Body of pancreas (tissue), 4 donors: ENCODE measurements at regions not wholly inside any gene's neighbourhood (a gene's known extent, or its start where the extent isn't known, plus 50 kb on each side); places are given as distances from the start of the nearest gene placed in this dataset.

ENCODE experiments used
- POLR2A ChIP-seq, 3 donors: fragments of 450-650 bp; IDR thresholded peaks; one replicate each; pipeline ENCODE4 v1.6.1; 2016; ENCODE audit warnings: antibody characterized with exemption in 3 of 3, mild to moderate bottlenecking in 2 of 3
- TF ChIP-seq, protein P1 (sequence below), 7 experiments: fragments of 450-650 bp in 4 of 7; fragments of 200-600 bp in 3 of 7; sonication (generic) in 3 of 7; IDR thresholded peaks; one replicate each; pipeline ENCODE4 v1.5.1; 2016 to 2019; ENCODE audit warnings: antibody characterized with exemption in 7 of 7

DNA sequence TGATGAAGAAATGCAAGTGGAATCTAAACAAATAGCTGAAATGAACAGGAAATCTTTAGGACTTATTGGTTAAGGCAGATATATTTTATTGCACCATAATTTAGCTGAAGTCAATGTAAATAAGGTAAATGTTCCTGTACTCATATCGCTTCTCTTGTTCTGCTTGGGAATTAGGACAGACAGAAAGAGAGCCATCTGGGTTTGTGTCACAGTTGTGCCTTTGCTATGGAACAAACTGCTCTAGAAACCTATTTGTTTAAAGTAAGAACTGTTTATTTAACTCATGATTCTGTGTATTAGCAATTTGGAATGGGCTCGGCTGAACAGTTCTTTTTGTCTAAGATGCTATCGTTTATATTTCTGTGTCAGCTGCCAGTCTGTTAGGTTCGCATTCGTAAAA, 143.8 kb upstream of the KHDRBS2 start:
- TF ChIP-seq, protein P1, sequence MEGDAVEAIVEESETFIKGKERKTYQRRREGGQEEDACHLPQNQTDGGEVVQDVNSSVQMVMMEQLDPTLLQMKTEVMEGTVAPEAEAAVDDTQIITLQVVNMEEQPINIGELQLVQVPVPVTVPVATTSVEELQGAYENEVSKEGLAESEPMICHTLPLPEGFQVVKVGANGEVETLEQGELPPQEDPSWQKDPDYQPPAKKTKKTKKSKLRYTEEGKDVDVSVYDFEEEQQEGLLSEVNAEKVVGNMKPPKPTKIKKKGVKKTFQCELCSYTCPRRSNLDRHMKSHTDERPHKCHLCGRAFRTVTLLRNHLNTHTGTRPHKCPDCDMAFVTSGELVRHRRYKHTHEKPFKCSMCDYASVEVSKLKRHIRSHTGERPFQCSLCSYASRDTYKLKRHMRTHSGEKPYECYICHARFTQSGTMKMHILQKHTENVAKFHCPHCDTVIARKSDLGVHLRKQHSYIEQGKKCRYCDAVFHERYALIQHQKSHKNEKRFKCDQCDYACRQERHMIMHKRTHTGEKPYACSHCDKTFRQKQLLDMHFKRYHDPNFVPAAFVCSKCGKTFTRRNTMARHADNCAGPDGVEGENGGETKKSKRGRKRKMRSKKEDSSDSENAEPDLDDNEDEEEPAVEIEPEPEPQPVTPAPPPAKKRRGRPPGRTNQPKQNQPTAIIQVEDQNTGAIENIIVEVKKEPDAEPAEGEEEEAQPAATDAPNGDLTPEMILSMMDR (IDR thresholded peaks at IDR 0.05) = no peak
- no peak for TF ChIP-seq POLR2A (IDR thresholded peaks at IDR 0.05)
